ENCODE measurements at regions not wholly inside any gene's neighbourhood (a gene's known extent, or its start where the extent isn't known, plus 50 kb on each side); places are given as distances from the start of the nearest gene placed in this dataset.

DNA sequence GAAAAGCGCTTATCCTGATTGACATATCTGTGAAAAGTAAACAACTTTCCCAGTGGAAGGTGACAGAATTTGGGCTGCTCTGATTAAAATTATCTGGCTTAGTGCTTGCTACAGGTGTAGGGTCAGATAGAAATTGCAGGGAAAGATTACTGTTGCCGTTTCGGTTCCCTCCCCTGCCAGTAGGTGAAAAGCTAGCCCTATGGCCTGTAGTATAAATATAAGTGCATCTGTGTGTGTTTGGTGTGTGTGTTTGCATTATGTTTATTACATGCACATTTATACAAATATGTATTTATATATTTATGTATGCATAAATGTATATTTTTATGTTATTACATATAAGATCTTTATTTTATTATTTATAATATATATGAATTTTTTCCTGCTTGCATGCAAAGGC is 72.3 kb upstream of the VOPP1 start:
- ATAC-seq (ENCODE audit: insufficient read depth, low FRiP score) (no peak), DNase-seq (no peak)
- TF ChIP-seq CTCF (IDR thresholded peaks at IDR 0.05; ENCODE audit: control extremely low read depth, extremely low read depth), result no peak
- Histone ChIP-seq H3K36me3 (ENCODE audit: control insufficient read depth in 4 of 4, insufficient read depth in 4 of 4, low read length in 4 of 4) (no peaks in the 10 kb centered on the region), H3K4me3 (no peak overlapping the region), H3K9ac (ENCODE audit: insufficient read depth in 1 of 2, low read length in 2 of 2) (no peak overlapping the region), H3K9me3 (ENCODE audit: control insufficient read depth in 4 of 4, insufficient read depth in 3 of 4, low read length in 3 of 4) (peaks cover 0 to 3% (median 0%) of the 10 kb centered on the region in 4 donors), H3K27ac (ENCODE audit: low read depth in 1 of 2, low read length in 1 of 2) (no peak overlapping the region), H3K4me1 (ENCODE audit: control insufficient read depth in 5 of 5, insufficient read depth in 5 of 5, low read length in 5 of 5) (peaks cover 0 to 2% (median 0%) of the 10 kb centered on the region in 5 donors), H3K27me3 (ENCODE audit: control insufficient read depth in 3 of 3, insufficient read depth in 3 of 3, low read length in 2 of 3) (no peaks in the 10 kb centered on the region)
- 65 to 85% methylated on average over 3 of the region's 3 CpGs for WGBS, 2 donors

DNA sequence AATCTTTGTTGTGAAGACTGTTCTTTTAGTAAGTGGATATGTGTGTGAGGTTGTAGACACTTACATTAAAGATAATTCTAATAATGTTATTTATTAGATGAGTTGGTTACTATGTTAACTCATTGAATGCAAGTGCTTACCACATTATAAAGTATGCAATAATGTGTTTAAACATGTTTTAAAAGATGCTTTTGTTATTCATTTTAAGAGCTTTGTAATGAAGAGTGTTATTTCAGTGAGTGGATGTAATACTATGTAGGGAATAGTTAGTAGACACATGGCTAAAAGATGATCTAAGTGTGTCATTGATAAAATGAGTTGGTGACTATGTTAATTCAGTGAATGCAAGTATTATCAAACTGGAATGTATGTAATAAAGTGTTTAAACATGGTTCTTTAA is 70.0 kb upstream of the VOPP1 start:
- H3K27ac ChIP-seq (ENCODE audit: low read depth in 1 of 2, low read length in 1 of 2), result no peak overlapping the region
- H3K4me1 ChIP-seq (ENCODE audit: control insufficient read depth in 5 of 5, insufficient read depth in 5 of 5, low read length in 5 of 5), result peaks cover 0 to 2% (median 0%) of the 10 kb centered on the region in 5 donors
- no peak for ATAC-seq (ENCODE audit: insufficient read depth, low FRiP score)
- no peak for TF ChIP-seq CTCF (IDR thresholded peaks at IDR 0.05; ENCODE audit: control extremely low read depth, extremely low read depth)
- DNase-seq, result no peak
- H3K36me3 ChIP-seq (ENCODE audit: control insufficient read depth in 4 of 4, insufficient read depth in 4 of 4, low read length in 4 of 4), result no peaks in the 10 kb centered on the region
- H3K27me3 ChIP-seq (ENCODE audit: control insufficient read depth in 3 of 3, insufficient read depth in 3 of 3, low read length in 2 of 3), result no peaks in the 10 kb centered on the region
- H3K4me3 ChIP-seq, result no peak overlapping the region
- H3K9me3 ChIP-seq (ENCODE audit: control insufficient read depth in 4 of 4, insufficient read depth in 3 of 4, low read length in 3 of 4), result peaks cover 0 to 3% (median 0%) of the 10 kb centered on the region in 4 donors
- H3K9ac ChIP-seq (ENCODE audit: insufficient read depth in 1 of 2, low read length in 2 of 2), result no peak overlapping the region

DNA sequence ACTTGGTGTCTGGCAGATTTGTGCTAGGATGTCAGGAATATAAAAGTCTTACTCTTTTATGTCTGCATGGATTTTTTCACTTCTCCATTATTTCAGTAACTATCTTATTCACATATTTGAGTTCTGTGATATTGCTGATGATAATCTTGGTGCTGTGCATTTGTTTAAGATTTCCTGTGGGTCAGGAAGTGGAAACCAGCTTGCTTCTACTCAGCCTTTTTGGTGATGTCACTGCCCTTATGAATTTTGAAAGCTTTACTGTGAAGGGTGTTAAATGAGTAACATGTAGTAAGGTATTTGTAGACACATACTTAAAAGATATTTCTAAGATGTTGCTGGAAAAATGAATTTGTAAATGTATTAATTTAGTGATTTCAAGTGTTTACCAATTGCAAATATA is 69.5 kb upstream of the VOPP1 start:
- Histone ChIP-seq H3K27me3 (ENCODE audit: control insufficient read depth in 3 of 3, insufficient read depth in 3 of 3, low read length in 2 of 3) (no peaks in the 10 kb centered on the region), H3K27ac (ENCODE audit: low read depth in 1 of 2, low read length in 1 of 2) (no peak overlapping the region), H3K36me3 (ENCODE audit: control insufficient read depth in 4 of 4, insufficient read depth in 4 of 4, low read length in 4 of 4) (no peaks in the 10 kb centered on the region), H3K9me3 (ENCODE audit: control insufficient read depth in 4 of 4, insufficient read depth in 3 of 4, low read length in 3 of 4) (peaks cover 0 to 3% (median 0%) of the 10 kb centered on the region in 4 donors), H3K4me1 (ENCODE audit: control insufficient read depth in 5 of 5, insufficient read depth in 5 of 5, low read length in 5 of 5) (peaks cover 0 to 2% (median 0%) of the 10 kb centered on the region in 5 donors), H3K4me3 (no peak overlapping the region), H3K9ac (ENCODE audit: insufficient read depth in 1 of 2, low read length in 2 of 2) (no peak overlapping the region)
- no peak for ATAC-seq (ENCODE audit: insufficient read depth, low FRiP score)
- TF ChIP-seq CTCF (IDR thresholded peaks at IDR 0.05; ENCODE audit: control extremely low read depth, extremely low read depth), result no peak
- DNase-seq, result peak in 2 of 3 donors; percentile 7 to 23

DNA sequence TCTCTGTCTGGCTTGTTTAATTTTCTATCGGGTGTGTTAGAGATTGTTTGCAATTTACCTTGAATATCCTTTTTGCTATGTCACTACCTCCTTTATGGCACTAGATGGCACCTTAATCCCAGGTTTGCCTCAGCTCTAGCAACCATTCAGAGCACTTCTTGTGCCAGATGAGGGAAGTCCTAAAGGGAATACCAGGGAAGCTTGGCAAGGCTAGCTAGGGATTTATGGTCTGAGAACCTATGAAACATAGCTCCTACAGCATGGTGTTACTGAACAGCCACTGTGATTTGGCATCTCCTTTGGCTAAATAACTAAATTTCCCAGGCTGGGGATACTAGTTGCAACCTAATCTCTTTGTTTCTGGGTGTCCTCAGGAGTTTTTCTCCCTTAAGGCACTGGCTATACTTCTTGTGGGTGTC is 69.0 kb upstream of the VOPP1 start:
- peak; percentile 63 to 93 (median 90) for DNase-seq
- Histone ChIP-seq H3K27me3 (ENCODE audit: control insufficient read depth in 3 of 3, insufficient read depth in 3 of 3, low read length in 2 of 3) (no peaks in the 10 kb centered on the region), H3K4me1 (ENCODE audit: control insufficient read depth in 5 of 5, insufficient read depth in 5 of 5, low read length in 5 of 5) (peaks cover 0 to 2% (median 0%) of the 10 kb centered on the region in 5 donors), H3K9ac (ENCODE audit: insufficient read depth in 1 of 2, low read length in 2 of 2) (no peak overlapping the region), H3K36me3 (ENCODE audit: control insufficient read depth in 4 of 4, insufficient read depth in 4 of 4, low read length in 4 of 4) (no peaks in the 10 kb centered on the region), H3K4me3 (no peak overlapping the region), H3K27ac (ENCODE audit: low read depth in 1 of 2, low read length in 1 of 2) (no peak overlapping the region), H3K9me3 (ENCODE audit: control insufficient read depth in 4 of 4, insufficient read depth in 3 of 4, low read length in 3 of 4) (peaks cover 0 to 3% (median 0%) of the 10 kb centered on the region in 4 donors)
- ATAC-seq (ENCODE audit: insufficient read depth, low FRiP score), result peak; percentile 75
- TF ChIP-seq CTCF (IDR thresholded peaks at IDR 0.05; ENCODE audit: control extremely low read depth, extremely low read depth), result peak; percentile 89
- WGBS, 2 donors, result 0 to 4% methylated on average over 1 of the region's 1 CpG
